SKM-1 (cell line): ENCODE measurements at regions not wholly inside any gene's neighbourhood (a gene's known extent, or its start where the extent isn't known, plus 50 kb on each side); places are given as distances from the start of the nearest gene placed in this dataset.
A peak's percentile ranks its signal among the peaks of the same experiment; 100 is the strongest.

Source experiments
- DNase-seq: peaks from one replicate; lab custom pipeline; 2025; ENCODE audit not compliant: unreplicated experiment; lab: John Stamatoyannopoulos, UW

GRCh38 chr3:145735631-145736030 lies 425.4 kb downstream of the PLOD2 start:
- DNase-seq: no peak

DNA sequence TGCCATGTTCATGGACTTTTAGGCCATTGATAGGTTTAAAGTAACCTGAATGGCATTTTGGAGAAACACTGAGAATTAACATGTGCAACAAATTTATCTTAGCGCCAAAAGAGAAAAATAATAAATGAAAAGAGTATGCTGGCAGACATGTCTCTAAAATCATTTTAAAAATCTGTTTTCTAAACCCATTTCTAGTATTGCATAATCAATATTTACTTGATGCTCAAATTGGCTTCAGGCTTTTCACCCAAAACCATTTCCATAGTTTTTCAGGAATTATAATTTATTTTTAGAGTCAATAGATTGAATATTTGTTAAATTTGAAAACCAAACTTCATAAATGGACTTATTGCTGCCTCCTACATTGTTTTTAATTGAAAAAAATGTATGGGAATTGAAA lies 423.0 kb downstream of the PLOD2 start:
- DNase-seq: no peak

DNA sequence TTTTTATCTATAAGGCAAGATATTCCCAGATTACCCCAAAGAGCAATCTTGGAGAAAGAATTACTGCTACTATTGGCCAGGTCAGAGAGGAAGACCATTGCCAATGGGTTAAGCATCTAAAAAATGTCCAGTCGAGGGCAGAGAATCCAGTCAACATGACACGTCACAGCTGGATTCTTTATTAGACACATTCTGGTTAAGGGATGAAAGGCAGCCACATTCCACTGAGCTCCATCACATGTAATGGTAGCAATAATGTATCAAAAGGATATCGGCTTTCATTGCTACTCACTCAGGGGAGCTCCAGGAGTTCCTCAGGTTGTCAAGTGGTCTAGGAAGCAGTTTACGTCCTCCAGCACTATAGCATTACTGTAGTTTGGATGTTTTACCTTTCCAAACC lies 421.1 kb downstream of the PLOD2 start:
- no peak for DNase-seq

- no peak for DNase-seq
Measured at GRCh38 chr3:145750657-145751056, 410.3 kb downstream of the PLOD2 start.

DNA sequence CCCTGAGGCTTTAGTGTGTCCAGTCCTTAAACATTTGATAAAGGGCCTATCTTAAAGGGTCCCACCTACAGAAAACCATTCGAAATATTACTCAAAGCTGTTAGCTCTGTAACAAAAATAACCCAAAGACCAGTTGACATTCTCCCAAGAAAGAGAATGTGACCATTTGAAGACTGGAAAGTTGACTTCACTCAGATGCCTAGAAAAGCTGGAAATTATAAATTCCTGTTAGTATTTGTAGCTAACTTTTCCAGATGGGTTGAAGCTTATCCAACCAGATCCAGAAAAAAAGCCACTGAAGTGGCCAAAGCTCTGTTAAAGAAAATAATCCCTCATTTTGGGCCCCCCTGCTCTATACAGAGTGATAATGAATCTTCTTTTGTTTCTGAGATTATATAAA lies 408.4 kb downstream of the PLOD2 start:
- DNase-seq: no peak

DNA sequence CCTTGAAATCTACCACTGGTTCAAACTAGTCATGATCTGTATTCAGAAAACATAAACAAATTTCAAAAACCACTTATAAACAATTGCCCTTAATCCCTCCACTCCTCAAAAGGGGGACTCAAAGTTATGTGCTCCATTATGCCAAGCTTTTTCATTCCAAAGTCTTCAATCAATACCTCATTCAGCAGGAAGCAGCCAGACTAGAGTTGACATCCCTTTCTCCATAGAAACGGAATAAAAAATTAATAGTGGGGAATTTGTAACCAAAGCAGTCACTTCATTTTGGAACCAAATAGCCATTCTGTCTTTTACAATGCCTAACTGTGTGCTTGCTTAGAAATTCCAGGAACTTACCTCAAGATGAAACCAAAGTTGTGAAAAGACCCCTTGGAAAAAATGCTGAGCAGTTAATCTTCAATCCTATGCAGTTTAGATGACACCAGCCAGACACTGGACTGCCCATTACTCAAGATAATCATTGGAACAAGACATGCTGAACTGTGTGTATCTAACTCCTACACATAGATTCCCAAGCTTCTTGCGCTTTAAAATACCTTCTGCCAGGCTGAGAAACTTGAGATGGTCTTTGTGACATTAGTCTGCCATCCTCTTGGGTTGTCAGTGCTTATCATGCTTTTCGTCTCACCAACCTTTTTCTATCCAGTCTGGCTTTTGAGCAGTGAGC lies 406.2 kb downstream of the PLOD2 start:
- DNase-seq: no peak

DNA sequence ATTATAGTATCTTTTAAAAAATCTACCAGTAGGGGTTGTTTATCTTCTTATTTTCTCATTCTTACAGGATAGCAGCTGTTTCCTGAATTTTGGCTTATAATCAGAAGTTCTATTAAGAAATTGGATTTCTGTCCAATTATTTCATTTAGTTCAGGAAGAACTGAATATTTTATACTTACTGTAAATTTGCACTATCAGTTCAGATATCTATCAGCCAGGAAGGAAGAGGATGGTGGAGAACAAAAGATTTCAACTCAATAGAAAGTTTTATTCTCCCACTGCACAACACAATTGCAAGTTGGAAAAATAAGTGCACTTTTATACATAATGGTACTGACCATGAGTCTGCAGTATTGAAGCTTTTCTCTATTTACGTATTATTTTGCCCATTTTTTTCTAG lies 400.9 kb downstream of the PLOD2 start:
- DNase-seq: no peak

- DNase-seq: no peak
Measured at GRCh38 chr3:145767909-145768308, 393.1 kb downstream of the PLOD2 start.

- peak; percentile 12 for DNase-seq
Measured at GRCh38 chr3:145776782-145777408, 384.1 kb downstream of the PLOD2 start.

DNA sequence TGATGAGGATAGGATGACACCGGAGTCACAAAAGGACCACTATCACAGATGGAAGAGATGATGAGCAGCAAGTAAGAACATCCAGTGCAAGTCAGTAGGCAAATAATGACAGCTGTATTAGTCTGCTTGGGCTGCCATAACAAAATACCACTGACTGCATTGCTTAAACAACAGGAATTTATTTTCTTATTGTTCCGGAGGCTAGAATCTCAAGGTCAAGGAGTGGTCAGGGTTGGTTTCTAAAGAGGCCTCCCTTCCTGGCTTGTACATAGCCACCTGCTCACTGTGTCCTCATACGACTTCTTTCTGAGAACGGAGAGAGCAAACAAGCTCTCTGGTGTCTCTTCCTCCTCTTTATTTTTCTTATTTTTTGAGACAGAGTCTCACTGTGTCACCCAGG lies 380.7 kb downstream of the PLOD2 start:
- DNase-seq: no peak

DNA sequence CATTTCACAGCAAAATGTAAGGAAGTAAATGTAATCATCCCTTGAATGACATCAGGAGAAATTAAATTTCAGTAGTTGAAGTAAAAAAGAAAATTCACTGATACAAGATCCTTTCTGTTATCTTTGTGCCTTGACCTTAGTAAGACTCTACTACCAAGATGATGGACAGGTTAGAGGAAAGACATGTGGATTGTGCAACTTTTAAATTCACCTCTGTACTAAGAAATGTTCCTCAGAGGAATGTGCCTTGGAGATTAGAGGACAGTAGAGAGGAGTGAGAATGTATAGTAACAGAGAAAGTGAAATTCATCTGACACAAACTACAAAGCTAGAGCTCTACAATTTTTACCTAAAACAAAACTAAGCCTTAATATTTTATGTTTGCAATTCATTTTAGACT lies 375.3 kb downstream of the PLOD2 start:
- DNase-seq: no peak

DNA sequence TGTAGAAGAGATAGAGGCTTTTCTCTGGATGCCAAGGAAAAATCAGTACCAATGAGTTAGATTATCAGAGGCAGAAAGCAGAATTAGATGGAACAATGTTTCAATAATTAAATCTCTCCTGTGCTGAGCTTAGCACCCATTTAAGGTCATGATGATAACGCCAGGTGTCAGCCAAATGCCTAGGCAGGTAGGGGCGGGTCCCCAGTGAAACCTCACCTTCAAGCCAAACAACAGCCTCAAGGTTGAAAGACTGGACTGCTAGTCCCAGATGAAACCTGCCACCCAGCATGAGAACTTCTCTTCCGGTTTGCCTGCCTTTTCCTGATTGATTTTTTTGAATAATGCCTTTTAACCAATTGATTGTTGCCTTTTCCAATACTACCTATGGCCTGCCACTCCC lies 363.0 kb downstream of the PLOD2 start:
- DNase-seq: no peak

DNA sequence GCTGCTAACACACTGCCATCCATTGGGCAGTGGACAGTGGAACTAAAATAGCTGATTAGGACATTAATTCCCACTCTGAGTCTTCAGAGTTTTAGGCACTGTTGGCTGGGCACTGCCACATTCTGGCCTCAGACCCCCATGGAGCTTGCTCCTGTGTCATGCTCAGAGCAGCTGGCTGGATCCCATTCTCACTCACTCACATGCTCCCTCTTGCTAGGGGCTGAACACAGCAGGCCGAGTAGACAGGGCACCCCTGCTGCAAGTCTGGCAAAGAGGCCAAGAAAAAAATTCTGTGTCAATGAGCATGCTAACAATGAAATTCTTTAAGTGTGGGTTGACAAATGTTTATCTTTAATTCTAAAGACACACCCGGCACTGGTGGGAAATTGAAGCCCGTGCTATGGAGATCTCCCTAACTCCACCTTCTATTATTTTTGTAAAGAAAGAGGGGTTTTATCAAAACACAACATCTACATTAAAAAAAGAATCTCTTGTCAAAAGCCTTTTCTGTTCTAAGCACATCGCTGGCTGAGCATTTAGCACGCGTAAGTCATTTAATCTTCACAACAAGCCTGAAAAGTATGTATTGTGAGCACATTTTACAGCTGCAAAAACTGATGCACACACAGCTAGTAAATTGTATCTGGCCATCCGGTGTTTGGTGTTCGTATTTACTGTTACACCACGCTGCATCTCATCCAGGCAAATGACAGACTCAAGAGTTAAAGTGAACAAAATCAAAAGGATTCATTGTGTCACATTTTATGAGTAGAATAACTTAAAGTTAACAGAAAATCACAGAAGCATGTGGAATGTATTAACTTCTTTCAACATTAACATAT lies 362.1 kb downstream of the PLOD2 start:
- DNase-seq: no peak

DNA sequence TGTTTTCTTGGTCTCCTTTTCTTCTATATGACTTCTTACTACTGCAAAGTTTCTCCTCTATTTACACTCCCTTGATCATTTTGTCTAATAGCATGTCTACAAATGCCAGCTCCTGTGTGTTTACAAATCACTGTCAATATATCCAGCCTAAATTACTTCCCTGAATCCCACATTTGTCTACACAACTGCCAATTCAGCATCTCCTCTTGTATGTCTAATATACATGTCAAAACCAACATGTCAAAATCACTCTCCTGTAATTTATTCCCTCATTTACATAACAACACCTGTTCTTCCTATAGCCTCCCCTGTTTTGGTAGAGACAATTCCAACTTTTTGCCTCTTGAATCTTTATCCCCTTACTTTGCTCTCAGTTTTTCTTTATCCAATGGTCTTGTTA lies 359.3 kb downstream of the PLOD2 start:
- no peak for DNase-seq

DNA sequence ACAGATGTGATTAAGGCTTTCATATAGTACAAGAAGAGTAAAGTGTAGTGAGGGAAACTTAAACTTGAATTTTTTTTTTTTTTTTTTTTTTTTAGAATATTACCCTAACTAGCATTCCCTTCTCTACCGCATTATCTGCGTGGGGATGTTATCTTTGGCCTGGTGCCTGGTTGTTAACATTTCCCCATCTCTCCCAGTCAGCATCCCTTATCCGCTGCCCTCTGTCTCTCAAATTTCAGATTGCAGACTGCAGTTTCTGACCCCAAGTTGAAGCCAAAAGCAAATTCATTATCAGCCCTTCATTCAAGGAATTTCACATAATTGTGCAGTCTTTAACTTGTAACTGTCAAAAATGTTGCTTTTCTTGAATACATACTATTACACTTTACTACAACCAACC lies 353.0 kb downstream of the PLOD2 start:
- no peak for DNase-seq

DNA sequence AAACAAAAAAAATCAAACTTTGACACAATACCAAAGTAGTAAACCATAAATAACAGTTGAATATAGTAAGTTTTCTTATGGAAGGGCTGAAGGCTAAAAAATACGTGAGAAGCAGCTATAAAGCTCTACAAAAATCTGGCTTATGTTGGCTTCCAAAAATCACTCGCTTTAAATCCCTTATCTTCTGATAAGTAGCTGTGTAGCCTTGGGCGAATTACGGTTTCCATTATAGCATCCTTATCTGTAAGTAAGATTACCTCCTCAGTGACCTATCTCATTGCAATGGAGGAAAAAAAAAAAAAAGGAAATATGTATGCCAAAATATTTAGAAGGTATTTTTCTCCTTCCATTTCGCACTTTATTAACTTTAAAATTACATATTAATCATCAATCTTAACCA lies 348.6 kb downstream of the PLOD2 start:
- no peak for DNase-seq

DNA sequence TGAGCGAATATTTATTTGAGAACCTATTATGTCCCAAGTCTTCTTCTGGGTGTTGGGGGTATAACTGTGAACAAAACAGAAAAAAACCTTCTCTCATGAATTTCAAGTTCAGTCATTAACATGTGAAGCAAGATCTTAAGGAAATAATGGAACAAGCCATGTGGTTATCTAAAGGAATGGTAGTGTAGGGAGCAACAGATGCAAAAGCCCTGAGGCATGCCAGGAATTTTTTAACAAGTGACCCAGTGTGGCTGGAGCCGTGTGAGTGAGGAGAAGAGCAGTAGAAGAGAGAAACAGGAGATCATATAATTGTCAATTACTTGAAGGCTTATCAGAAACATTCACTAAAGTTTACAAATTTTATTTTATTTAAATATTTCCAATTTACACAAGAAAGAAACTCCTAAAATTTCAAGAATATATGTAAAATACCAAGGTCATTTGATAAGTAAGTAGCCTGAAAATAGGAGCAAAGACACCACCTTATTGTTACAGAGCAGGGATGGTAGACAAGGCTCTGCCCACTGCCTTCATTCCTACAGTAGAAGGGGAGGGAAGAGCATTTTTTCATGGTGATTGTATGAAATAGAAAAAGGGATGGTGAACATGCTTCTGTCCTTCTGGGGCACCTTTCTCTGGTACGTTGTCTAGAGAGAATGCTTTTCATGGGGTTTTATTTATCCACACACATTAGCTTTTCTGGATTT lies 345.1 kb downstream of the PLOD2 start:
- DNase-seq: no peak

- no peak for DNase-seq
Measured at GRCh38 chr3:145817870-145818483, 343.0 kb downstream of the PLOD2 start.

DNA sequence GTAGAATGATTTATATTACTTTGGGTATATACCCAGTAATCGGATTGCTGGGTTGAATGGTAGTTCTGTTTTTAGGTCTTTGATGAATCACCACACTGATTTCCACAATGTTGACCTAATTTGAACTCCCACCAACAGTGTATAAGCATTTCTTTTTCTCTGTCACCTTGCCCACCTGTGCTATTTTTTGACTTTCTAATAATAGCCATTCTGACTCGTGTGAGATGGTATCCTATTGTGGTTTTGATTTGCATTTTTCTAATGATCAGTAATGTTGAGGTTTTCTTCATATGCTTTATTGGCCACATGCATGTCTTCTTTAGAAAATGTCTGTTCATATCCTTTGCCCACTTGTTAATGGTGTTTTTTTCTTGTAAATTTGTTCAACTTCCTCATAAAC lies 340.8 kb downstream of the PLOD2 start:
- no peak for DNase-seq

DNA sequence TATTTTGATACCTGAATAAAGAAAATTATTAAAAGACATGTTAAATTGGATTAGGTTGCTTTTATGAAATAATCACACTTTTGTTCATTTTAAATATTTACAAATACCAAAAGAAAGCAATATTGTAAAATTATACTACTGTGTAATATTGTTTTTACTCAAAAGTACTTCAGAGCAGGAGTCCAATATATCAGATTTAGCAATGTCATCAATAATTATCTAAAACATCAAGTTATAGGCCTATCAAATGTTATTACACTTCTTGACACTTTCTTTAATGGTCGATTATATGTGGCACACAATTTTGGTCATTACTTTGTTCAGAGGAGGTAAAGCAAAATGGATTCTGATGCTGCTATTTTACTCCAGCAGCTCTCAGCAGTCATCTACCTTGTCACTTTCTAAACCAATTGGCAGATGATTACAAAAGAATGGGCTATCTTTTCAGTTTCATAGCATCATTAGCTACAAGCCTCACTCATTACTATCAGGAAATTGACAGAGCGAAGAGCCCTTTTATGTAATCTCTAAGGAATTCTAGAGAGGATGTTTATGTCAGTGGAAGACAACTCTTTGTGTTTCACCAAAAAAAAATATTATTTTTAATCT lies 318.6 kb downstream of the PLOD2 start:
- no peak for DNase-seq

DNA sequence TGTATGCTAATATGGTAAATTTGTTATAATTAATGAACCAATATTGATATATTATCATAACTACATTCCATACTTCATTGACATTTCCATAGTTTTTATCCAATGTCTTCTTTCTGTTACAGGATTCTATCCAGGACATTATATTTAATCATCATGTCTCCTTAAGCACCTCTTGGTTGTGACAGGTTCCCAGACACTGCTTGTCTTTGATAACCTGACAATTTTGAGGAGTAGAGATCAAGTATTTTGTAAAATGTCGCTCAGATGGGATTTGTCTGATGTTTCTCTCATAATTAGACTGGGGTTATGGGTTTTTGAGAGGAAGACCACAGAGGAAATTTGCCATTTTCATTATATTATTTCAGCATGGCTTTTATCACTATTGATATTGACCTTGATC lies 317.4 kb downstream of the PLOD2 start:
- DNase-seq: no peak
